ENCODE measurements at regions not wholly inside any gene's neighbourhood (a gene's known extent, or its start where the extent isn't known, plus 50 kb on each side); places are given as distances from the start of the nearest gene placed in this dataset.

GRCh38 chr2:104746858-104747257 is 107.1 kb upstream of the POU3F3 start:
- Histone ChIP-seq H3K4me1 (ENCODE audit: control insufficient read depth, insufficient read depth, low read length) (no peaks in the 10 kb centered on the region), H3K36me3 (ENCODE audit: control insufficient read depth, insufficient read depth, low read length) (no peaks in the 10 kb centered on the region), H3K9me3 (ENCODE audit: control insufficient read depth, insufficient read depth, low read length) (no peaks in the 10 kb centered on the region), H3K27me3 (ENCODE audit: control insufficient read depth, insufficient read depth, low read length) (no peaks in the 10 kb centered on the region), H3K4me3 (ENCODE audit: low read length) (no peak overlapping the region), H3K27ac (ENCODE audit: low read length) (no peak overlapping the region)
- DNase-seq = no peak
- intact Hi-C loops (cut with micrococcal nuclease) = no loop called here
- no peak for ATAC-seq
- no peak for TF ChIP-seq CTCF (IDR thresholded peaks at IDR 0.05)
- H3K9me3 Mint-ChIP-seq = no peaks in the 10 kb centered on the region
- no peak overlapping the region for H3K4me3 Mint-ChIP-seq
- no peaks in the 10 kb centered on the region for H3K27me3 Mint-ChIP-seq (ENCODE audit: low read depth in 2 of 2)
- no peak overlapping the region for H3K27ac Mint-ChIP-seq
- 90% methylated on average over 24 of the region's 24 CpGs for WGBS (ENCODE audit: insufficient coverage)
- H3K36me3 Mint-ChIP-seq = no peaks in the 10 kb centered on the region
- H3K4me1 Mint-ChIP-seq = no peaks in the 10 kb centered on the region

DNA sequence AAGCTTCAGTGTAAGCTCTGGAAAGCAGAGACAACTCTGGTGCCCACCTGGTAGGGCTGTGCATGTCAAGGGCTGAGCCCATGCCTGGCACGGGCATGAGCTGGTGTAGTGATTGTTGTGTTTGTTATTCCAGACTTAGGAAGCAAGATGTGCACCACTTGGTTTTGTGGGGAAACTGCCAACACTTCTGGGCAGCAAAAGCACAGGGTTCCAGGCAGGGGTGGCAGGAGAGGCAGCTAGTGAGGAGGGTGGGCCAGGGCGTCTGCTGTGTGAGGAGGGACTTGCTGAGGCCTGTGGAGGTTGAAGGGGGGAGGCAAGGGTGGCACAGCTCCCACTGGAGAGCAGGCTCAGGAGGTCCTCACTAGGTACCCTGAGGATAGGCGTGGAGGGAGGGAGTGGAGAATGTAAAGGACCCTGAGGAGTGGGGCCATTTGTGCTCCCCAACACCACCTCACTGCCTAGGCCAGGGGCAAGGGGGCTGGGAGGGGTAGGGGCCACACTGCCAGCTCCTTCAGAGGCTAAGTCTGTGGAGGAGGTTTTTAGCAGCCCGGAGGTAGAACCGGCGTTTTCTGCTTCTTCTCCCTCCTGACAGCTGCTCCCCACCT is 104.0 kb upstream of the POU3F3 start:
- Mint-ChIP-seq H3K27ac (no peak overlapping the region), H3K4me1 (no peaks in the 10 kb centered on the region), H3K36me3 (no peaks in the 10 kb centered on the region), H3K9me3 (no peaks in the 10 kb centered on the region), H3K27me3 (ENCODE audit: low read depth in 2 of 2) (peaks cover 0 to 7% of the 10 kb centered on the region in 2 donors), H3K4me3 (no peak overlapping the region)
- intact Hi-C loops (cut with micrococcal nuclease) = no loop called here
- Histone ChIP-seq H3K4me3 (ENCODE audit: low read length) (no peak overlapping the region), H3K4me1 (ENCODE audit: control insufficient read depth, insufficient read depth, low read length) (no peaks in the 10 kb centered on the region), H3K27me3 (ENCODE audit: control insufficient read depth, insufficient read depth, low read length) (no peaks in the 10 kb centered on the region), H3K9me3 (ENCODE audit: control insufficient read depth, insufficient read depth, low read length) (no peaks in the 10 kb centered on the region), H3K27ac (ENCODE audit: low read length) (no peak overlapping the region), H3K36me3 (ENCODE audit: control insufficient read depth, insufficient read depth, low read length) (no peaks in the 10 kb centered on the region)
- 55% methylated on average over 5 of the region's 6 CpGs for WGBS (ENCODE audit: insufficient coverage)
- no peak for TF ChIP-seq CTCF (IDR thresholded peaks at IDR 0.05)
- ATAC-seq = no peak
- no peak for DNase-seq

- H3K9me3 Mint-ChIP-seq = no peaks in the 10 kb centered on the region
- H3K4me3 Mint-ChIP-seq = no peak overlapping the region
- WGBS (ENCODE audit: insufficient coverage) = 57% methylated on average over 8 of the region's 9 CpGs
- Histone ChIP-seq H3K4me1 (ENCODE audit: control insufficient read depth, insufficient read depth, low read length) (no peaks in the 10 kb centered on the region), H3K36me3 (ENCODE audit: control insufficient read depth, insufficient read depth, low read length) (no peaks in the 10 kb centered on the region), H3K27me3 (ENCODE audit: control insufficient read depth, insufficient read depth, low read length) (no peaks in the 10 kb centered on the region), H3K9me3 (ENCODE audit: control insufficient read depth, insufficient read depth, low read length) (no peaks in the 10 kb centered on the region), H3K4me3 (ENCODE audit: low read length) (no peak overlapping the region), H3K27ac (ENCODE audit: low read length) (no peak overlapping the region)
- intact Hi-C loops (cut with micrococcal nuclease) = no loop called here
- H3K36me3 Mint-ChIP-seq = no peaks in the 10 kb centered on the region
- H3K27me3 Mint-ChIP-seq (ENCODE audit: low read depth in 2 of 2) = peaks cover 4 to 14% of the 10 kb centered on the region in 2 donors
- TF ChIP-seq CTCF (IDR thresholded peaks at IDR 0.05) = no peak
- DNase-seq = no peak
- no peak for ATAC-seq
- H3K27ac Mint-ChIP-seq = no peak overlapping the region
- no peaks in the 10 kb centered on the region for H3K4me1 Mint-ChIP-seq
Measured at GRCh38 chr2:104752504-104752903, 101.4 kb upstream of the POU3F3 start.

Measured in natural killer cell (primary cell).